Erythroblast (primary cell): ENCODE measurements at regions not wholly inside any gene's neighbourhood (a gene's known extent, or its start where the extent isn't known, plus 50 kb on each side); places are given as distances from the start of the nearest gene placed in this dataset.
"Not testable (repeated sequence)": the region's sequence is repeated elsewhere in the genome, so short reads cannot be mapped to it uniquely, and the experiment has no call there.

Experiments used
- DNase-seq, 2 experiments: peaks; one replicate each; lab custom pipeline; 2025; lab: John Stamatoyannopoulos, UW
- GATA1 ChIP-seq: IDR thresholded peaks from 2 replicates; pipeline ENCODE4 v1.6.1; 2011; ENCODE audit warnings: low read depth, mild to moderate bottlenecking, control low read depth, low read length, moderate library complexity
- POLR2A ChIP-seq: IDR thresholded peaks from 2 replicates; pipeline ENCODE4 v1.6.1; 2011; ENCODE audit warnings: mild to moderate bottlenecking, low read length

GRCh38 chr12:60227916-60228315 is 632.1 kb downstream of the SLC16A7 start:
- DNase-seq, result no peak
- TF ChIP-seq GATA1 (no peak), POLR2A (no peak)

GRCh38 chr12:60230056-60230455 is 634.2 kb downstream of the SLC16A7 start:
- no peak for DNase-seq
- TF ChIP-seq POLR2A, result no peak
- TF ChIP-seq GATA1, result no peak

- TF ChIP-seq GATA1 (no peak), POLR2A (no peak)
- DNase-seq, result no peak
These were observed 635.5 kb downstream of the SLC16A7 start for GRCh38 chr12:60231303-60231702.

- no peak for TF ChIP-seq GATA1
- no peak for TF ChIP-seq POLR2A
- no peak for DNase-seq
These were observed 636.4 kb downstream of the SLC16A7 start for GRCh38 chr12:60231976-60232907.

- DNase-seq, result not testable (repeated sequence)
These were observed 638.9 kb downstream of the SLC16A7 start for GRCh38 chr12:60234611-60235195.

- no peak for DNase-seq
- TF ChIP-seq GATA1 (no peak), POLR2A (no peak)
These were observed 639.4 kb downstream of the SLC16A7 start for GRCh38 chr12:60235261-60235660.

GRCh38 chr12:60236416-60236815 is 640.6 kb downstream of the SLC16A7 start:
- not testable (repeated sequence) for DNase-seq

GRCh38 chr12:60240891-60241290 is 645.1 kb downstream of the SLC16A7 start:
- TF ChIP-seq GATA1 (no peak), POLR2A (no peak)
- DNase-seq, result no peak

- TF ChIP-seq GATA1 (no peak), POLR2A (no peak)
- DNase-seq, result no peak
These were observed 655.3 kb downstream of the SLC16A7 start for GRCh38 chr12:60251091-60251490.

- DNase-seq, result no peak
- no peak for TF ChIP-seq GATA1
- no peak for TF ChIP-seq POLR2A
These were observed 656.7 kb downstream of the SLC16A7 start for GRCh38 chr12:60252359-60253096.

- TF ChIP-seq GATA1, result no peak
- DNase-seq, result no peak
These were observed 659.2 kb downstream of the SLC16A7 start for GRCh38 chr12:60255044-60255443.

- DNase-seq, result no peak
- no peak for TF ChIP-seq POLR2A
- TF ChIP-seq GATA1, result no peak
These were observed 661.2 kb downstream of the SLC16A7 start for GRCh38 chr12:60257063-60257462.

- DNase-seq, result no peak
These were observed 663.4 kb downstream of the SLC16A7 start for GRCh38 chr12:60259225-60259624.

GRCh38 chr12:60262378-60262777 is 666.5 kb downstream of the SLC16A7 start:
- TF ChIP-seq POLR2A (no peak), GATA1 (no peak)
- no peak for DNase-seq

More at GRCh38 chr12:60259225-60259624, 663.4 kb downstream of the SLC16A7 start:
- no peak for TF ChIP-seq POLR2A
- TF ChIP-seq GATA1, result no peak
